NCI-H2196 (cell line): ENCODE measurements at regions not wholly inside any gene's neighbourhood (a gene's known extent, or its start where the extent isn't known, plus 50 kb on each side); places are given as distances from the start of the nearest gene placed in this dataset.
A peak's percentile ranks its signal among the peaks of the same experiment; 100 is the strongest.
"Not testable (repeated sequence)": the region's sequence is repeated elsewhere in the genome, so short reads cannot be mapped to it uniquely, and the experiment has no call there.

Source experiments
- DNase-seq: peaks from one replicate; lab custom pipeline; 2025; ENCODE audit not compliant: unreplicated experiment; lab: John Stamatoyannopoulos, UW

DNA sequence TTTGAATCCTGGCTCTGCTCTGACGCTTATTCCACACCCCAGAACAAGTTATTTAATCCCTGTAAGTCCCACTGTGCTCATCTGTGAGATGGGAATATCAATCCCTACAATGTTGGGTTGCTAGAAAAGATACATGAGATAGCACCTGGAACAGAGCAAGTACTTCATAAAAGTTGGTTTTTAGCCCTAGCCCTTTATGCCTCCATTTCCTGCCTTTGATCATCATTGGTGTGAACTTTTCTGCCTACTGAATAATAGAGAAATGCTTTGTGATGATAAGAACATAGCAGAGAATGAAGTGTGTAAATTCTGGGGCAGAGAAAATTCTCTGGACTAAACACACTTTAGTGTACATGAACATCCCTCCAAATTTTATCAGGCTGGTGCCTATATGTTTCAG, 90.3 kb upstream of the RANBP6 start:
- no peak for DNase-seq

GRCh38 chr9:6104406-6104805, 89.0 kb upstream of the RANBP6 start:
- DNase-seq = not testable (repeated sequence)

DNA sequence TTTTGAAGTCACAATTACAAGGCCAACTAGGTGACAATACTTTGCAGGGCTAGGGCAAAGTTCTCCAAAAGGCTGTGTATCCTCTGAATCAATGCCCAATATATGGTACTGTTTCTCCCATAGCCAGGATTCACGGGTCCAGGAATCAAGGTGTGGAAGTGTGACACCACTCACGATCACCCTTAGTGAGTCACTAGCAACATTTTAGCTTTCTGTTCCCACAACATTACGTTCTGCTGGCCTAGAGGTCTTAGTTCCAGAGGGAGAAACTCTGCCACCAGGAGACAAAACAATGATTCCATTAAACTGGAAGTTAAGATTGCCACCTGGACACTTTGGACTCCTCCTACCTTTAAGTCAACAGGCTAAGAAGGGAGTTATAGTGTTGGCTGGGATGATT, 88.5 kb upstream of the RANBP6 start:
- not testable (repeated sequence) for DNase-seq

GRCh38 chr9:6102336-6102987, 87.0 kb upstream of the RANBP6 start:
- DNase-seq = not testable (repeated sequence)

DNA sequence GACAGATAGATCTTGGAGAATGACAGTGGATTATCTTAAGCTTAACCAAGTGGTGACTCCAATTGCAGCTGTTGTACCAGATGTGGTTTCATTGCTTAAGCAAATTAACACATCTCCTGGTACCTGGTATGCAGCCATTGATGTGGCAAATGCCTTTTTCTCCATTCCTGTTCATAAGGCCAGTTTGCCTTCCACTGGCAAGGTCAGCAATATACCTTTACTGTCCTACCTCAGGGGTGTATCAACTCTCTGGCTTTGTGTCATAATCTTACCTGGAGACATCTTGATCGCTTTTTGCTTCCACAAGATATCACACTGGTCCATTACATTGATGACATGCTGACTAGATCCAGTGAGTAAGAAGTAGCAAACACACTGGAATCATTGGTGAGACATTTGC, 86.3 kb upstream of the RANBP6 start:
- DNase-seq = not testable (repeated sequence)

GRCh38 chr9:6099346-6099745, 83.9 kb upstream of the RANBP6 start:
- DNase-seq = not testable (repeated sequence)

DNA sequence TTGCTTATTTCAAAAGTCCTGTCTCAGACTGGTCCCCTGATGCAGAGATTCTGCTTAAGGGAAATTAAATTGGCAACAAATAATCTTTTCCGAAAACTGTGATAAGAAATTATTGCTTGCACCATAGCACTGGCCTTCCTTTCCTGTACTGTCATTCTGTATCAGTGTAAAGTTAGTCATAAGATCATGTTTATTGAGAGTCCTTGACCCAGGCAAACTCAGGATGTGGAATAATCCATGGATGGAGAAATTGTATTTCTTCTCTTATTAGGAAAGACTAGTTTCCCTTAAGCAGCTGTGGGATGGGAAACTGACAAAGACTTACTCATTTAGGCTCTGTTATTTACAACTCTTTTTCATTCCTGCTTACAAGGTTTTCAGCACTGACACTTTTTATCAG, 83.0 kb upstream of the RANBP6 start:
- no peak for DNase-seq

DNA sequence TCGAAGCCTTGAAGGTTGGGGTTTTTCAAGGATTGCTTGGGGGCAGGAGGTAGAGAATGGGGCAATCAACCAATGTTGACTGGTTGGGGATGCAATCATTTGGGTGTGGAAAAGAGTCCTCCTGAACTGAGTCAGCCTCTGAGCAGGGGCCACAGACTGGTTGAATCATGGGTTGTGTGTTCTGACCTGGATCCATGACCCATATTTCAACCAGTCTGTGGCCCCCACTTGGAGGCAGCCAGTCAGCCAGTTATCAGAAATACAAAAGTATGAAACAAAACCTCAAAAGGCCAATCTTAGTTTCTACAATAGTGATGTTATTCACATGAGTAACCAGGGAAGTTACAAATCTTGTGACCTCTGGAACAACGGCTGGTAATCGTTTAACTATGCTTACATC, 81.4 kb upstream of the RANBP6 start:
- no peak for DNase-seq

DNA sequence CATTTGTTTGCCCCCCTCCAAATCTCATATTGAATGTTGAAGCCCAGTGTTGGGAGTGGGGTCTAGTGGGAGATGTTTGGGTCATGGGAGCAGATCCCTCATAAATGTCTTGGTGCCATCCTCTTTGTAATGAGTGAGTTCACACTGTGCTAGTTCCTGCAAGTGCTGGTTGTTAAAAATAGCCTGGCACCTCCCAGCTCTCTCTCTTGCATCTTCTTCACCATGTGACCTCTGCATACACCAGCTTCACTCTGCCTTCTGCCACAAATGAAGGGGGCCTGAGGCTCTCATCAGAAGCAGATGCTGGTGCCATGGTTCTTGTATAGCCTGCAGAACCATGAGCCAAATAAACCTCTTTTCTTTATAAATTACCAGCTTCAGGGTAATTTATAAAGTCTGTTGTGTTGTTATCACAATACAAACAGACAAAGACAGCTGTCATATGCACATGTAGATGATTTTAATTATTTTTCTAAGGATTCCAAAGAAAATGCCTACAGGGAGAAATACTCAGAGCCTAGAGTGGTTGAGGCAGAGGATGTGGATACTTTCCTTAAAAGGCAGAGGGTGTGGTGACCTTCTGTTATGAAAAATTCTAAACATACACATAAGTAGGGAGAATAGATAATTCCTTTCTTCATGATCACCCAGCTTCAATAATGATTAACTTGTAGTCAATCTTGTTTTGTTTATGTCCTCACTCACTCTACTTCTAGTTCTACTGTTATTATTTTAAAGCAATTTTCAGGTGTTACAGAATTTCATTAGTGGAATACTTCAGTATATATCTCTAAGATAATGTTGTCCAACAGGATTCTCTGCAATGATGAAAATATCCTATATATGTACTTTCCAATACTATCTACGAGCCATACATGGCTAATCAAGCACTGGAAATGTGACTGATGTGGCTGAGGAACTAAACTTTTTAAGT, 75.1 kb upstream of the RANBP6 start:
- DNase-seq = no peak

DNA sequence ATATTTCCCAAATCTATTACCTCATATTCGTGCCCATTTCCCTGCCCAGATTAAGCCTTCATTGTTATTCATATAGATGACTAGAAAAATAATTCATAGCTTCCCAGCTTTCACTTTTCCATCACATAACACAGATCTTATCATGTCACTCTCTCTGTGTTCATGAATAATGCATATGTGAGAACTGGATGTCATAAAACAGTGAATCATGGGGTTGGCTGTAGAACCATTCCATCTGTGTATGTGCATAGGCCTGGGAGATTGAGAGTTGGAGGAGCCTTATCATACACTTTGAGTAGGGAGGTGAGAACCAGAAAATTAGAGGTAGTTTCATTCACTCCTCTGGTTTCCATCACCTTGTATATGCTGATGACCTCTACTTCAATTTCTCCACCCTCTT, 73.9 kb upstream of the RANBP6 start:
- no peak for DNase-seq

DNA sequence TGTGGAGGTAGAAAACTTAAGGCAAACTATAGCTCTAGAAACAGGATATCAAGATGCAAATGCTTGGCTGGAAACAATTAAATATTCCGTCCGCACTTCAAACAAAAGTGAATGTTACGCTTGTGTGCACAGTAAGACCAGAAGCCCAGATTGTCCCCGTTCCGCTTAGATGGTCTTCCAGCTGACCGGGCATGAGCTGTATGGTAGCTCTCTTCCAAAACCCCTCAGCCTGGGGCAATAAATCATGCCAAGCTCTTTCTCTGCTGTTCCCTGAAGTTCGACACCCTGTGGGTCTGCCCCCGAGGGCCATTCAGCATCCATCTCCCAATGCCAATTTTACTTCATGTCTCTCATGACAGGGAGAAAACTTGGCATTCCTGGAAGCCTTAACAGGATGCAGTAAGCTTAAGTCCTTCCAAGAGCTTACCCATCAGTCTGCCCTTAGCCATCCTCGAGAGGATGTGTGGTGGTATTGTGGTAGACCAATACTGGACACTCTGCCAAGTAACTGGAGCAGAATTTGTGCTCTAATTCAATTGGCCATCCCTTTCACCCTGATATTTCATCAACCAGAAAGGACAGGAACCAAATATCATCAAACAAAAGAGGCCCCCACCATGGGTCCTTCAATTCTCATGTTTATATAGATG, 70.7 kb upstream of the RANBP6 start:
- no peak for DNase-seq

GRCh38 chr9:6080154-6080716, 64.8 kb upstream of the RANBP6 start:
- DNase-seq = peak; percentile 95

DNA sequence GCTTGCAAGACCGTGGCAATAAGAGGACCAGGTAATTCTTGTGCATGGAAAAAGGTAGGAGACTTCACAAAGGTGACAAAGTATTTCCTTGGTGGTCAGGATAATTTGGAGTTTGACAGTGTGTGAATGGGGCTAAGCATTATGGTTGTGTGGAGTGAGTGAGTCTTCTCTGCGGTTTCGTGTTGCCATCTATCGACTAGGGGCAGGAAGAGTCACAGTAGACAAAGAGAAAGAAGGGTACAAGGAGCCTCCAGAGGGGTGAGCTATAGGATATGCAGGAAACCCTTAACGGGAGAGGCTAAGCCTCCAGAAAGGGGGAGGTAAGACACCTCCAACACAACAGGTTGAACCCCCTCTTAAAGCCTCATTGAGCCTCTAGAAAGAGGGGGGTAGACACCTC, 64.0 kb upstream of the RANBP6 start:
- DNase-seq = no peak

DNA sequence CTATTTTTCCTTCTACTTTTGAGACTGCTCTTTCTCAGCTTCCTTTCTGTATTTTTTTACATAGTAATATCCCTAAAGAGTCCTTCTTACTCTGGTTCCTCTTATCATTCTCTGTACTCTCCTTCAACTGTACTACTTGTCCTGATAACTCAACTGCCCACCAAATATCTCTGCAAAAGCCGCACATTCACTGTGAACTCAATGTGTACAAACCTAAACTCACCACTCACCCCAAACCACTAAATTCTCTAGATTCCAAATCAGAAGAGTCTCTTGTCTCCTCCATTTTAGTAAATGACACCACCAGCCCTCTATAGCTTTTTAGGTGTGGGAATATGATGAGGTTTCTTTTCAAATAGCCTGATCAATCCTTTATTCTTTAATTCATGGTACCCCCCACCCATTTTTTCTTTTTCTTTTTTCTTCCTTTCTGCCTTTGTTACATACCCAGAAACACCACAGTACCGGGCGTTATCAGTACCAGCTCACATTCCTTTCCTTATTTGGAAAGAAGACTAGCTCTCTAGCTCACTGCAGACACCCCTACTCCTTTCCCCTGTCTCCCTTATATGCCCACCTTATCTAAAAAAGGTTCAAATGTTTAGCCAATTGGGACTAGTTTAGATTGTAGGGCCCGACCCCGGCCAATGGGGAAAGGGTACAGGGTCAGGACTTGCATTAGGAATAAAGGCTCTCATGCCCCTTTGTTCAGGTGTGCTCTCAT, 63.1 kb upstream of the RANBP6 start:
- DNase-seq = no peak

DNA sequence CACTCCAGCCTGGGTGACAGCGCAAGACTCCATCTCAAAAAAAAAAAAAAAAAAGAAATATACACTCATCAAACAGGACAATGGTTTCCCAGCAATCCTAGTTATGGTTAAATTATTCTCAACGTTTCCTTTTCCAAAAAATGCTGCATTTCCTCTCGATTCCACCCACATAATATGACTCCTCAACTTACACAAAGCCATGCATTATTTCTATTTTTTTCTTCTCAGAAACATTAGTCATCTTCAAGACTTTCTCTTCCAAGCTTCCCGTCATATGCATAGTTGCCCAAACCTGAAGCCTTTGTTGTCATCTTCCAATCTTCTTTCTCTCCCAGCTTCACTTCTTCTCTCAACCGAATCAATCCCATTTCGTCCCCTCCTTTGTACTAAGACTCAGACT, 61.4 kb upstream of the RANBP6 start:
- DNase-seq = no peak

DNA sequence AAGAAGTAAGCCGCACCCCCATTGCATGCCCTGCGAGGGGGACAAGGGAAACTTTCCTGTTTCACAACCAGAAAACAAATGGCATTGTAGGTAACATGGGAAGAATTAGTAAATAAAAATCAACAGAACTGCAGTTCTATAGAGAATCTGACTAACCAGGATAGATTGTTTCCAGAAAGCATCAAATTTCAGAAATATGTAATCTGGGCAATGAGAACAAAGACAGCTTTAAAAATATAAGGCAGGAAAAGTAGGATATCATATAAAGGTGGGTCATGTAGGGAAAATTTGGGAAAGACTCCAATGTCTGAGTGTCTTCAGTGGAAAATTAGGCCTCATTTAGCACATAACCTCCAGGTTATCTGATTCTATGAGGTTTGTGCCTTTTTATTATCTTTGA, 58.3 kb upstream of the RANBP6 start:
- DNase-seq = no peak

DNA sequence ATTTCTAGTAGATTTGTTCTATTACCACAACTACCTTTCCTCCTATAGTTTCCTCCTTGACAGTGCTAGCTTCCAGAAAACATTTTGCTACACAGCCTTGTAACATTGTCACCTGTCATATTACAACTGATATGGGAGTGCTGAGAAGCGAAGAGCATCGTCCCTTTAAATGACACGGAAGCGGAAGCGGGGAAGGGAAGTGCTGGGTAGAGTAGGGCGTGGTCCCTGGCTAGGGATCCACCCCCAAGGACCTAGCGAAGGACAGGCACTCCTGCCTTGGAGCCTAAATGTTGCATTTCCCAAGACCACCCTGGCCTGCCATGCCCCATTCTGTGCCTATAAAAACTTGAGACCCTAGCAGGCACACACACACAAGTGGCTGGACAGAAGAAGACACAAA, 57.4 kb upstream of the RANBP6 start:
- no peak for DNase-seq

- DNase-seq = no peak
Observed at GRCh38 chr9:6072453-6072852, 57.0 kb upstream of the RANBP6 start.

DNA sequence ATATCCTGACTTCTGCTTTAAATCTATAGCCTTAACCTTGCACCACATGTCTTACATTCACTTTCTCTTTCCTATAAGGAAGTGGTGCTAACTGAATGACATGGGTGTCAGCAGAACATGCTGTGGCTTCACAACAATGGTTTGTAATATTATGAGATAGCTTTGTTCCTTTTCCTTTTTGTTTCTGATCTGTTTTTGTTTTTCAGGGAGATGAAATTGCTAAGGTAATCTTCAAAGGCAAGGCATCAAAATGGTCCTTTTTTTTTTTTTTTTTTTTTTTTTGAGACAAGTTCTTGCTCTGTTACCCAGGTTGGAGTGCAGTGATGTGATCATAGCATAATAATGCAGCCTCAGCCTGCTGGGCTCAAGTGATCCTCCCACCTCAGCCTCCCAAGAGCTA, 53.6 kb upstream of the RANBP6 start:
- no peak for DNase-seq

- no peak for DNase-seq
Observed at GRCh38 chr9:6067426-6067825, 52.0 kb upstream of the RANBP6 start.
